KMS-11 (cell line): ENCODE measurements at regions not wholly inside any gene's neighbourhood (a gene's known extent, or its start where the extent isn't known, plus 50 kb on each side); places are given as distances from the start of the nearest gene placed in this dataset.

Experiments
- H2AFZ ChIP-seq: fragments of 200-600 bp; sonication (generic); 2 replicates; pipeline ENCODE4 v1.6.1; 2016; ENCODE audit warnings: antibody characterized with exemption, mixed run types, low read depth
- H3K27ac ChIP-seq: fragments of 200-600 bp; sonication (generic); 2 replicates; pipeline ENCODE4 v1.6.1; 2016; ENCODE audit warnings: mild to moderate bottlenecking, mixed run types
- H3K27me3 ChIP-seq: fragments of 200-600 bp; sonication (generic); 2 replicates; pipeline ENCODE4 v1.6.1; 2017; ENCODE audit warnings: mild to moderate bottlenecking, low read depth, mixed run types, moderate library complexity; ENCODE audit not compliant: insufficient read depth
- H3K36me3 ChIP-seq: fragments of 200-600 bp; sonication (generic); 2 replicates; pipeline ENCODE4 v1.6.1; 2017; ENCODE audit warnings: mild to moderate bottlenecking, mixed run types; ENCODE audit not compliant: insufficient read depth
- H3K4me1 ChIP-seq: fragments of 200-600 bp; sonication (generic); 2 replicates; pipeline ENCODE4 v1.6.1; 2016; ENCODE audit warnings: mild to moderate bottlenecking, low read depth, mixed run types; ENCODE audit not compliant: poor library complexity, severe bottlenecking
- H3K4me2 ChIP-seq: fragments of 200-600 bp; sonication (generic); 2 replicates; pipeline ENCODE4 v1.7.0; 2016; ENCODE audit warnings: mild to moderate bottlenecking, mixed run types
- H3K4me3 ChIP-seq: fragments of 200-600 bp; sonication (generic); IDR thresholded peaks from 2 replicates; pipeline ENCODE4 v1.6.1; 2017; ENCODE audit warnings: low read depth, low read length, mixed read lengths; ENCODE audit not compliant: insufficient read depth
- H3K79me2 ChIP-seq: fragments of 200-600 bp; sonication (generic); 2 replicates; pipeline ENCODE4 v1.6.1; 2016; ENCODE audit warnings: low read depth, mixed run types; ENCODE audit not compliant: insufficient read depth
- H3K9ac ChIP-seq: fragments of 200-600 bp; sonication (generic); 2 replicates; pipeline ENCODE4 v1.6.1; 2016; ENCODE audit warnings: mild to moderate bottlenecking, mixed run types
- H4K20me1 ChIP-seq: fragments of 200-600 bp; sonication (generic); 2 replicates; pipeline ENCODE4 v1.6.1; 2016; ENCODE audit warnings: mild to moderate bottlenecking, mixed run types; ENCODE audit not compliant: insufficient read depth
- TF ChIP-seq, protein P1 (sequence below): fragments of 200-600 bp; sonication (generic); conservative IDR thresholded peaks from 2 replicates; pipeline ENCODE4 v1.6.1; 2017; ENCODE audit warnings: low read depth, mild to moderate bottlenecking, antibody characterized with exemption, low read length, moderate library complexity, mixed read lengths

- H3K27ac ChIP-seq: no peak overlapping the region
- no peak overlapping the region for H3K4me2 ChIP-seq
- TF ChIP-seq, protein P1, sequence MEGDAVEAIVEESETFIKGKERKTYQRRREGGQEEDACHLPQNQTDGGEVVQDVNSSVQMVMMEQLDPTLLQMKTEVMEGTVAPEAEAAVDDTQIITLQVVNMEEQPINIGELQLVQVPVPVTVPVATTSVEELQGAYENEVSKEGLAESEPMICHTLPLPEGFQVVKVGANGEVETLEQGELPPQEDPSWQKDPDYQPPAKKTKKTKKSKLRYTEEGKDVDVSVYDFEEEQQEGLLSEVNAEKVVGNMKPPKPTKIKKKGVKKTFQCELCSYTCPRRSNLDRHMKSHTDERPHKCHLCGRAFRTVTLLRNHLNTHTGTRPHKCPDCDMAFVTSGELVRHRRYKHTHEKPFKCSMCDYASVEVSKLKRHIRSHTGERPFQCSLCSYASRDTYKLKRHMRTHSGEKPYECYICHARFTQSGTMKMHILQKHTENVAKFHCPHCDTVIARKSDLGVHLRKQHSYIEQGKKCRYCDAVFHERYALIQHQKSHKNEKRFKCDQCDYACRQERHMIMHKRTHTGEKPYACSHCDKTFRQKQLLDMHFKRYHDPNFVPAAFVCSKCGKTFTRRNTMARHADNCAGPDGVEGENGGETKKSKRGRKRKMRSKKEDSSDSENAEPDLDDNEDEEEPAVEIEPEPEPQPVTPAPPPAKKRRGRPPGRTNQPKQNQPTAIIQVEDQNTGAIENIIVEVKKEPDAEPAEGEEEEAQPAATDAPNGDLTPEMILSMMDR: no peak
- H3K4me1 ChIP-seq: no peaks in the 10 kb centered on the region
- H3K79me2 ChIP-seq: no peaks in the 10 kb centered on the region
- no peaks in the 10 kb centered on the region for H3K36me3 ChIP-seq
- H2AFZ ChIP-seq: no peak overlapping the region
- no peaks in the 10 kb centered on the region for H3K27me3 ChIP-seq
- H3K9ac ChIP-seq: no peak overlapping the region
- no peak overlapping the region for H3K4me3 ChIP-seq
- no peaks in the 10 kb centered on the region for H4K20me1 ChIP-seq
Observed at GRCh38 chr3:148146947-148147826, 550.5 kb upstream of the AGTR1 start.

GRCh38 chr3:148147903-148148302 is 549.8 kb upstream of the AGTR1 start:
- Histone ChIP-seq H3K4me1 (no peaks in the 10 kb centered on the region), H3K9ac (no peak overlapping the region), H3K4me2 (no peak overlapping the region), H3K27me3 (no peaks in the 10 kb centered on the region), H3K79me2 (no peaks in the 10 kb centered on the region), H3K36me3 (no peaks in the 10 kb centered on the region), H4K20me1 (no peaks in the 10 kb centered on the region), H3K4me3 (no peak overlapping the region), H3K27ac (no peak overlapping the region), H2AFZ (no peak overlapping the region)
- TF ChIP-seq, protein P1: no peak

DNA sequence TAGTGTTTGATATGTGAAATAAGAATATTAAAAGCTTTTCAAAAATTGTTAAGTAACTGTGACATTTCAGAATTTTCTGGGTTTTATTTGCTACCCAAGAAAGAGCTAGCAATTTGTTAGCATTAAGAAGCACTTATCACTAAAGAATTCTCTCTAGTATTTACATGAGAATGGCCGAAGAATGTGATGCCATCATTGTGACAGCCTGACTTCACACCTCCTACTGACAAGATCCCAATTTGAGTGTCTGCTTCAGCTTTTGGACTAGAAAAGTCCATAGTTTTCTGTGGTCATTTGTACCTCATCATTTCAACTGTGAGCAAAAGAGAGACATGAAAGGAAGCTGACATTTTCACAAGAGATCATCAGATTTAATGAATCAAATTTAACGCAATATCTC is 548.1 kb upstream of the AGTR1 start:
- H3K27ac ChIP-seq: no peak overlapping the region
- H3K27me3 ChIP-seq: no peaks in the 10 kb centered on the region
- H3K4me2 ChIP-seq: no peak overlapping the region
- H3K36me3 ChIP-seq: no peaks in the 10 kb centered on the region
- H2AFZ ChIP-seq: no peak overlapping the region
- no peaks in the 10 kb centered on the region for H4K20me1 ChIP-seq
- TF ChIP-seq, protein P1: no peak
- no peak overlapping the region for H3K4me3 ChIP-seq
- no peak overlapping the region for H3K9ac ChIP-seq
- no peaks in the 10 kb centered on the region for H3K79me2 ChIP-seq
- H3K4me1 ChIP-seq: no peaks in the 10 kb centered on the region

- no peak overlapping the region for H2AFZ ChIP-seq
- TF ChIP-seq, protein P1: no peak
- no peaks in the 10 kb centered on the region for H3K79me2 ChIP-seq
- H3K4me3 ChIP-seq: no peak overlapping the region
- no peaks in the 10 kb centered on the region for H3K27me3 ChIP-seq
- no peak overlapping the region for H3K27ac ChIP-seq
- no peaks in the 10 kb centered on the region for H4K20me1 ChIP-seq
- H3K4me1 ChIP-seq: no peaks in the 10 kb centered on the region
- no peaks in the 10 kb centered on the region for H3K36me3 ChIP-seq
- H3K4me2 ChIP-seq: no peak overlapping the region
- no peak overlapping the region for H3K9ac ChIP-seq
Observed at GRCh38 chr3:148150141-148150540, 547.6 kb upstream of the AGTR1 start.
